ENCODE measurements at regions not wholly inside any gene's neighbourhood (a gene's known extent, or its start where the extent isn't known, plus 50 kb on each side); places are given as distances from the start of the nearest gene placed in this dataset.

DNA sequence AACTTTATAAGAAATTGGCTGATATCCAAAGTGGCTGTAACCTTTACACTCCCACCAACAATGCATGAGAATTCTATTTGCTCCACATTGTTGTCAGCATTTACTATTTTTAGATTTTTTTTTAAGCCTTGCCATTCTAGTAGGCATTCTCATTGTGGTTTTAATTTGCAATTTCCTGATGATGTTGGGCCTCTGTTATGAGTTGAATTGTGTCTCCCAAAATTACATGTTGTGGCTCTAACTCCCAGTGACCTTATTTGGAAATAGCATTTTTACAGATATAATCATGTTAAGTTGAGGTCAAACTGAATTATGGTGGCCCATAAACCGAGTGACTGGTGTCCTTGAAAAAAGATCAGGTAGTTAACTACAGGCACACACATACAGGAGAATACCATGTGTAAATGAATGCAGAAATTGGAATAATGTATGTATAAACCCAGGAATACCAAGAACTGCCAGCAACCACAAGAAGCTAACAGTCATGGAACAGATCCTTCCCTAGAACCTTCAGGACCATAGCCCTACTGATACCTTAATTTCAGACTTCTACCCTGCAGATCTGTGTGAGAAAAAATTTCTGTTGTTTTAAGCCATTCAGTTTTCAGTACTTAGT is 348.8 kb upstream of the DAB1 start:
- no peak for DNase-seq

GRCh38 chr1:57770772-57771171 is 346.9 kb upstream of the DAB1 start:
- peak; percentile 2 for DNase-seq

- no peak for DNase-seq
Measured at GRCh38 chr1:57770236-57770635, 346.4 kb upstream of the DAB1 start.

DNA sequence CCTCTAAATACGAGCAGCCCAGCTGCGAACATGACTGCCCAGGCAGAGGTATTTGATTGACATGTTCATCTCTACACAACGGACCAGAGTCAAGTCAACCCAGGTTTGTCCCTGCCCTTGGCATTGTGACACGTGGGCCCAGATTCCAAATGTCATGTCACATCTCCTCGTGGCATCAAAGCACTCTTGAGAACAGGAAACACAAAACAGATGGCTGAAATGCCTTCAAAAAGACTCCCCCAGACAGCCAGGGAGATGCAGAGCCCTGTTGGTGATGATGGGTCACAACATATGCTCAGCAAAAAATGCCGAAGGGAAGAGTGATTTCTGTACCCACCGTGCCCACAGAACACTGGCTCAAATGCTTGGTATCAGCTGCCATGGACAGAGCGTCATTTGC is 337.8 kb upstream of the DAB1 start:
- DNase-seq, result no peak

DNA sequence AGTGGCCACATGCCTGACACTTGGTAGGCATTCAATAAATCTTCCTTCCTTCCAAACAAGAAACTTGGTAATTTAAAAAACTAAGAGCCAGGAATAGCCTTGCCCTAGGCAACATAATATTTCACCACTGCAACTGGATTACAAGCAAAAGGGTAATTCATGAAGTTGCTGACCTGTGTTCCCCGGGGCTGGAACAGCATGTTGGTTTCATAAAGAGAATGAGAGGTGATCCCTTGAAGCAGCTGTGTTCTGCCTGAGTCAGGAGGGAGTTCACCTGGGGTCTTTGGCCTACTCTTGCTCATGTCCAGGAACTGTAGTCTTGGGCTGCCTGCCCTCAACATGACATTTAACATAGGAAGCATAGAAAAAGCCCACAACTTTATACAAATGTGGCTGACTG is 329.0 kb upstream of the DAB1 start:
- no peak for DNase-seq

- DNase-seq, result no peak
Measured at GRCh38 chr1:57748719-57749118, 324.9 kb upstream of the DAB1 start.

DNA sequence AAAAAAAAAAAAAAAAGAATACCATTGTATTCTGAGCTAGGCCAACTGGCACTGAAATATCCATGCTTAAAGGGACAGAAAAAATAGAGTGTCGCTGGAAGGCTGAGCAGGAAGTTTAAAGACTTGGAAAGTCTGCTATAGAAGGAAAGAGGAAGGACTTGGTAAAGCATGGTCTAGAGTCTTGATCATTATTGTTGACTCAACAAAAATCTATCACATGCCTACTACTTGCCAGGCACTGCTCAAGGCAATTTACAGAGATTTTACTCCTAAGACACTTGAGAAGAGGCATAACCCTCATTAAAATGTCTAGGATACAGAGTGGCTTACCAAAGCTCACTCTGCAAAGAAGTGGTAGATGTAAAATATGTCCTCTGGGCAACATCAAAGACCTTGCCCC is 324.0 kb upstream of the DAB1 start:
- no peak for DNase-seq

- no peak for DNase-seq
Measured at GRCh38 chr1:57741521-57741920, 317.7 kb upstream of the DAB1 start.

DNA sequence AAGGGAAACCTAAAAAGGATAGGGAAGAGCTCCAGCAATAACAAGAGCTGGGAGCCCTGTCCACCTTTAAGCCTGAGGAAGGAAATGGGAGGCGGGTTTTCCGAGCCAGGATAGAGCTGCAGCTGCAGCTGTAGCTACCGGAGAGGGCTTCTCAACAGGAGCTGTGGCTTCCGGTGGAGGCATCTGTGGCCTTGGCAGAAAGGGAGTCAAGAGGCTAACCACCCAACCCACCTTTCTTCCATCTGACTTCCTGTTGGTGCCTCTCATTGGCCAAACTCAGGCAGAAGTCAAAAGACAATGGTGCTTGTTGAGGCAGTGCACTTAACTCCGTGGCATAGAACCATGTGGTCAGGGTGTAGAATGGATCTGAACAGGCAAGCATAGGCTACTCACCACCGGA is 313.1 kb upstream of the DAB1 start:
- DNase-seq, result no peak

- no peak for DNase-seq
Measured at GRCh38 chr1:57729181-57729580, 305.3 kb upstream of the DAB1 start.

GRCh38 chr1:57727121-57727520 is 303.3 kb upstream of the DAB1 start:
- no peak for DNase-seq

GRCh38 chr1:57725318-57725717 is 301.5 kb upstream of the DAB1 start:
- no peak for DNase-seq

DNA sequence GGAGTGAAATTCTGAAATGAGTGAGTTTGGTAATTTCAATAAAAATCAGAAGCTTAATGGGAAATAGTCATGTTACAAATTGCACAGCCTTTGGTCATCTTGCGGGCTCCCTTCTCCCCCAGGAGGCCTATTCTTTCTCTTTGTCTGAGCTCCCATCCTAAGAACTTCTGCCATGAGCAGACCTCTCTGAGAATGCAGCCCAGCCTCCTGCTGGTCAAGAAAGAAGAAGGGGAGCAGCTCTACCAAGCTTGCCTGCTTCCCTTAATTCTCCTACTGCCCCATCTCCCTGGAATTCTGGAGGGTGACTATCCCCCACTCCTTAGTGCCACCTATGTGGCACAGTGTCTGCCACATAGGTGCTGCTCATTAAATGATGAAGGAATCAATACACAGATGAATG is 300.7 kb upstream of the DAB1 start:
- no peak for DNase-seq

DNA sequence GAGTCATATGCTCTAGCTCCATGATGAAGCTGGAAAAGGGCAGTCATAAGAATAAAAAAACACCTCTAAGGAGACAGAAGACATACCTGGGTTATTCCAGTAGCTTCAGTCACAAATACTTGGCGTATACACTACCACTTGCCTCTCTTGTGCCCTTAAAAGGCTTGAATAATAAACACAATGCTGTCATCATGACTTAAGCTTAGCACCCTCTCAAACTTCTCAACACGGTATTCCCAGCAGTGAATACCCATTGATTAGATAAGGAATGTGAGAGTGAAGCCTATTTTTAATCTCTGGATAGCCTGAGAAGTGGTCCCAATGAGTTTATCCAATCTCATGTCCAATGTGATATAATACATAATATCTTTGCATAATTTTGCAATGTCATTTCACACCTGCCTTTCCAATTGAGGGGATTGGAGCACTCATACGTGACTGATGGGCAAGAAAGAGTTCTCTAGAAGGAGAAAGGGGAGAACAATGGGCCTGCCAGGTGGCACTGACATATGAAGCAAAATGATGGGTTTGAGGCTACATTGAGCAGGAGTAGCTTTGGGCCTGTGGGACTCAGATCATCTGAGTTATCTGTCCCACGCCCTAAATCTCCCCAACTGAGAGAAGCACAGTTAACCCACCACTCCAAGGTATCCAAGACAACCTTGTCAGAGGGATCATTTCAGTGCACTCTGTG is 298.6 kb upstream of the DAB1 start:
- no peak for DNase-seq

DNA sequence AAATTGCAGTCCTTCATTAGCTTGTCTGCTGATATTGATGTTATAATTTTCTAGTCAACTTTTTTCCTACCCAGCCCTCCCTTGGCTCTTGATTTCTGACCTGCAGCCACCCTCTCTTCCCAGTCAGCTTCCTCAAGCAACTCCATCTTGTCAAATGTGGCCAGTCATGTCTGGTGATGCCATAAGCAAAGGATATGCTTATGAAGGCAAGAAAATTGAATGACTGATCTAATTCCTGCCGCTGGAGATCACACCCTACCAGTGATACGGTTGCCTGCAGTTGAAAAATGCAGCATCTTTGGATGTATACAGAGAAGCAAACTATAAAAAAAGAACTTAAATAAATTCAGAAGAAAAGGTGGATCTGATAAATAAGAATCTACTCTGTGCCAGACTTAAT is 297.1 kb upstream of the DAB1 start:
- DNase-seq, result no peak

- DNase-seq, result no peak
Measured at GRCh38 chr1:57719274-57719673, 295.4 kb upstream of the DAB1 start.

DNA sequence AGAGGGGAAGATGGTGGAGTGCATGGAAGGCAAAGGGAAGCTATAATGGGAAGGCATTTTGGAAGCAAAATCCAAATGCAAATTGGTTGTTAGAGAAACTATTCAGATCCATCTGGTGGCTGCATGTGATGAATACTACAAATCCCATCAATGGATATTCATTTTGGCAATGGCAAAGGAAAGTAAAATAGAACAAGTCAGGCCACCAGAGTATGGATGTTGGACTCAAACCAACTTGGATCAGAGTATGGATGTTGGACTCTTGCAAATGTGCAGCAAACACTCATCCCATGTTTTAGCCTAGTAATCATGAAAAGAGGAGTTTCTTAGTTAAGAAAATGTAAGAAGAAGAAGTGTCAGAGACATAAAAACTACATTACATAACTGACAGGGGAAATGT is 289.6 kb upstream of the DAB1 start:
- no peak for DNase-seq

DNA sequence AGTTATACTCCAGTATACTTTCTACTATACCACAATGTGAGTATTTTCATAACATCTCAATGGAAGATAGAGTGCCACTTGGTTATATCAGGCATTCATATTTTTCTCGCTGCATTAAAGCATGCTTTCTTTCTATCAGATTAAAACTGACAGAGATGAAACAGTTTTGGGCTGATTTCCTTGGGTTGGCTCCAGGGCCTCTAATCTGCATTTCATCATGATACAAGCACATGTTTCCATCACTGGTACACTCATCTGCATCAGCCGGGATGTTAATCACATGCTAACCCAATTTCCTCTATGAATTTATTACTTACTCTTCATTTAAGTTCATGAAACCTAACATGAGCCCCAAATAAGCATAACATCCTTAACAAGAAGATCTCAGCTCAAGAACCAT is 289.0 kb upstream of the DAB1 start:
- no peak for DNase-seq

- no peak for DNase-seq
Measured at GRCh38 chr1:57711326-57711725, 287.5 kb upstream of the DAB1 start.

DNA sequence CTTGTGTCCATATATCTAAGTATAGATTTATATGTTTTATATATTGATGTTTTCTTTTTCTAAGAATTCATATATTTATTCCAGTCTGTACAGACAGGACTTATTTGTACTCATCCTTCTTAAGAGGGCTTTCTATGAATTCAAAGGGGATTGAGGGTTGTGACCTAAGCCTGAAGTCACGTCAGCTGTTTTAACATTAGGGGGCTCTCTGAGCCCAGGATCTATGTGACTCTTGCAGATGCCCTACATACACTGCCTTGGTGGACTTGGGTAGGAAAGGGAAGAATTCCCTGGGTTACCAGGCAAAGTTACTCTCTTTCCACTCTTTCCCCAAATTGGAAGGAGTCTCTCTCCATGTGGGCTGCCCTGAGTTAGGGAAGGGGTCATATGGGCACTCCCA is 283.8 kb upstream of the DAB1 start:
- no peak for DNase-seq

DNA sequence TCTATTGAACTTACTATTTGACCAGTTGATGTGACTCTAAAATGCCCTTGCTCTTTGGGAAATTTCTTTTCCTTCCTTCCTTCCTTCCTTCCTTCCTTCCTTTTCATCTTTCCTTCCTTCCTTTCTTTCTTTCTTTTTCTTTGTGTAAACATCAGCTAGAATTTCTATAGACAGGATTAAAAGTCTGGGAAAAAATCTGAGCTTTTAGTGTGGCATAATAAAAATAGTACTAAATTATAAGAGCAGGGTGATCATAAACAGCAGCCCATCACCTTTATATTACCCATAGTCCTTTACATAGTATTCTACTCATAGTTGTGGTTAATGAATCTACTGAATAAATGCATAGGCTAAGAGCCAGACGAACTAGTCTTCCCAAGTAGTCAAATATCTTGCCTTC is 281.0 kb upstream of the DAB1 start:
- DNase-seq, result no peak

DNA sequence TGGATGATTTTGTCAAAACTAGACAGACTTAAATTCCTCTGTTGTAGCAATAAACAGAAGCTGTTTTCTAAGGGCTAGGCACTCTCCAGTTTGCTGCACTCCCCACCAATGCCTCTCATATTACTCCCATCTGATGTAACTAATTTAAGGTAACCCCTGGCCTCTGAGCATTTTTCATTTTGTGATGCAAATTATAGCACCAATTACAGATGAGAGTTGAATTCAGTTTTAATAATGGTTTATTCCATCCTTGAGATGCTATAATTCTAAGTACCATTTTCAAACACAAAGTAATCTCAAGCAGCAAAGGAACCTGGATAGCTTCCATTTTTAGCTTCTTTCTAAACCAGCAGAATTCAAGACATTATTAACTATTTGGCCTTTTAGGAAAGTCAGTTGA is 280.4 kb upstream of the DAB1 start:
- no peak for DNase-seq

- DNase-seq, result no peak
Measured at GRCh38 chr1:57696904-57697303, 273.0 kb upstream of the DAB1 start.

DNA sequence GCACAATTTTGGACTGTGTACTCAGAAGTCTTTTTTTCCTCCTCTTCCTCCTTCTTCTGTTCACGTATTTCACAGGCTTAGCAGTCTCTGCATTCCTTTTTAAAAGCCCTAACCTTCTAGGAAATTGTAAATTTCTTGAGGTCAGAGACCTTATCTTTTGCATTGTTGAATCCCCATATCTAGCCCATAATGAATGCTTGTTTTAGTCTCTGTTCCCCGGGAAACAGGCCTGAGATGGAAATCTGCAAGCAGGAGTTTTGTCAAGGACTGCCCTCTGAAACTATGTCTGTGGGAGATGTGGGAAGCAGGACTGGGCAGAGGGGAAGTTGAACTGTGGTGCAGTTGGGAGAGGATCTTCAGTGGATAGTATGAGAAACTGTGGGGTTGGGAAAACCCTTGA is 272.2 kb upstream of the DAB1 start:
- no peak for DNase-seq

DNA sequence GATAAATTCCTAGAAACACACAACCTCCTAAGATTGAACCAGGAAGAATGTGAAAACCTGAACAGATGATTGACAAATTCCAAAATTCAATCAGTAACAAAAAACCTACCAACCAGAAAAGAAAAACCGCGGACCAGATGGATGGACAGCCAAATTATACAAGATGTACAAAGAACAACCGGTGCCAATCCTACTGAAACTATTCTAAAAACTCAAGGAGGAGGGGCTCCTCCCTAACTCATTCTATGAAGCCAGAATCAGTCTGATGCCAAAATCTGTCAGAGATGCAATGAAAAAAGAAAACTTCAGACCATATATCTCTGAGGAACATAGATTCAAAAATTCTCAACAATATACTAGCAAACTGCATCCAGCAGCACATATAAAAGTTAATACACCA is 262.4 kb upstream of the DAB1 start:
- DNase-seq, result no peak

Measured in hematopoietic multipotent progenitor cell treated with erythropoietin and hydrocortisone succinate and interleukin-3 and kit ligand, for 8 days (in vitro differentiated cells).